GM18517 (cell line): ENCODE measurements at regions not wholly inside any gene's neighbourhood (a gene's known extent, or its start where the extent isn't known, plus 50 kb on each side); places are given as distances from the start of the nearest gene placed in this dataset.

Source experiments
- ATAC-seq: cut with Tn5 transposase; IDR thresholded peaks from one replicate; pipeline ENCODE4 v1.9.1; 2021; ENCODE audit warnings: mild to moderate bottlenecking, moderate library complexity; ENCODE audit not compliant: unreplicated experiment

DNA sequence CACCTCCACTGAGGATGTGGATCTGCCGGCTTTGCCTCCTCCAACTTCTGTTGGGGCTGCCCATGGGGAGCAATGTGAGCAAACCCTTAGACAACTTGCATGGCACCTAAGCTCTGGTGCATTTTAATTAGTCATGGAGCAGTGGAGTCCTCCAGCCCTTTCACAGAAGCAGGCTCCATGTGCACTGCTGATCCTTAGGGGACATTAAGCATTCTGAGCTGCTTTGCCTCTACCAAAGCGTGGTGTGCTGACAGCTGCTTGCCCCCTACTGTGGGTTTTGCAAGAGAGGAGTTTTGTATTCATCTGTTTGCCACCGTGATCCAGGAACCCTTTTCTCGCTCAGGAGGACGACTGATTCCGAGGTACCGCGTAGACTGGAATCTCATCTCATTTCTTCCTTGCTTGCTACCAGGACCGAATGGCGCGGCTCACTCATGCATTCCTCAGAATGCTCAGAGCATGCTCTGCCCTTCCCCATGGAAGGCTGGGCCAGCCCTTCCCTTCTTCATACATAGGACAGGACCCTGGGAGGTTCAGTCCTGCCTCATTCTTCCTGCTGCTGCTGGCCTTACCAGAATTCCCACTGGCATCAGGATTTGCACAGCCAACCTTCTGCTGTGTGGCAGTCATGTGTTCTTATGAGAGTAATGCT is 432.5 kb downstream of the GADD45G start:
- no peak for ATAC-seq

DNA sequence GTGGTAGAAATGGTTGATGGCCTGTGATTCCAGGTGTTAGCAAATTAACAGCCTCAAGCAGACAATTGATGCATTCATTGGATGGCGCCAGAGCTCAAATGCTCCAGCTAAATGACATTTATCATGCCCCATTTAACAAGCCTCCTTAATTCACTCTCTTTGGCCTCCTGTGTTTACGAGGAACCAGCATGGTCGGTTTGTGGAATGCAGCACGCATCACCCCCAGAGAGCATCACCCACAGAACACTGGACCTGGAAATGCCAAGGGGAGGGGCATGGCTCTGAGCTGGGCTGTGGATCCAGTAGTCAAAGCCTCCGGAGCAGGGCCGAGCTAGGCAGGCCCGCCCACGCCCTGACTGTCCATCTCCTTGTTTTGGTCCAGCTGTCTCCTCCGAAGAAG is 434.0 kb downstream of the GADD45G start:
- ATAC-seq, result no peak

DNA sequence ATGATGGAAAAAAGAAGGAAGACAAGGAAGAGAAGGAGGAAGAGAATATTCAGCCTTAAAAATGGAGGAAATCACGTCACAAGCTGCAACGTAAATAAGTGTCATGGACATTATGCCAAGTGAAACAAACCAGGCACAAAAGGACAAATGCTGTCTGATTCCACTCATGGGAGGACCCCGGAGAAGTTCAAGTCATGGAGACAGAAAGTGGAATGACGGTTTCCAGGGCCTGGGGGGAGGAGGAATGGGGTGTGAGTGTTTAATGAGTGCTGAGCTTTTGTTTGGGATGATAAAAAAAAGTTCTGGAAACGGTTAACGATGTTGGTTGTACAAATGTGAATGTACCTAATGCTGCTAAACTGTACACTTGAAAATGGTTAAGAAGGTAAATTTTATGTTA is 439.5 kb downstream of the GADD45G start:
- no peak for ATAC-seq

DNA sequence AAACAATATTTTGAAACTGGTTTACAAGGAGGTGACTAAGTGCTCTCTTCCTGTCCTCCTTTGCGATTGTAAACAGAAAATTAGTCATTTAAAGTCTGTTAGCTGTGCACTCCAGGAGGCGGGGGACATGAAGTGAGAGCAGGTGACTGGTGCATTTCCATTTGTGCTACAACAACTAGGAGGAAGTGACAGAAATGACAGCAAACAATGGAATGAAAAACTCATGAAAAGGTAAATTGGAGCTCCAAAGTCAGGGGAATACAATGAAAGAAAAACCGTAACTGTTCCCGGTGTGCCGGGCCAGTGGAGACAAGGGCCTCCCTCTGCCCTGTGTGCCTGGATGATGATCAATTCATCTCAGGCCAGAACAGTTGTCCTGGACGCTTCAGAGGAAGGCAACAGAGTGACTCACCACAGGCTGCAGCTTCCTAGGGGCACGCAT is 439.9 kb downstream of the GADD45G start:
- ATAC-seq, result no peak

DNA sequence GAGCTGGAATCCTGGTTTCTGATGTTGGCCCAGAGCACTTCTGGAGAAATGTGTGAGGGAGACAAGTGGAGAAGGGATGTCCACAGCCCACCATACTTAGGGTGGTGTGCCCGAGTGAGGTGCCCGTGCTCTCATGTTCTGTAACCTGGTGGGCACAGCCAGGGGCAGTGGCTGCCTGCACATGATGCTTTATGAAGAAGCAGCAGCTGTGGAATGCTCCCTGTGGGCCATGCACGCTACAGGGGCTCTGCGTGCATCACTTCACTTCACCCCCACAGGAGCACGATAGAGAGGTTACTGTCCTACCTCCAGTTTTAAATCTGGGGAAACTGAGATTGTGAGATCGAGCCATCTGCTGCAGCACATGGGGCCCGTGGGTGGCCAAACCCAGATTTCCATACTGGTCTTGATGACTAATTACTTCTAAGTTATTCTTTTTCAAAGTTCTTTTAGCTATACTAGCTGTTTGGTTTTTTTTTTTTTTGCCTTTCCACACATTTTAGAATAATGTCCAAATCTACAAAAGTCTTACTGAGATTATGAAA is 441.6 kb downstream of the GADD45G start:
- no peak for ATAC-seq

DNA sequence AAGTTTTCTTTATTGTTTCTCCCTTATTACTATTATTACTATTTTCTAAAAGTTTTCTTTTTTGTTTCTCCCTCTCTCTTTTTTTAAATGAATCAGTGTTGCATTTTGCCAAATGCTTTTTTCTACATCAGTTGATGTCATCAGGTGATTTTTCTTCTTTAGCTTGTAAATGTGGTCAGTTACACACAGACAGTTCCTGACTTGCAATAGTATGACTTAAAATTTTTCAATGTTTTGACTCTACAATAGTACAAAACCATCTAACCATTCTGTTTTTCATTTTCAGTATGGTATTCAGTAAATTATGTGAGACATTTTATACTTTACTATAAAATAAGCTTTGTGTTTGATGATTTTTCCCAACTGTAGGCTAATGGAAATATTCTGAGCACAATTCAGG is 443.0 kb downstream of the GADD45G start:
- ATAC-seq, result no peak

DNA sequence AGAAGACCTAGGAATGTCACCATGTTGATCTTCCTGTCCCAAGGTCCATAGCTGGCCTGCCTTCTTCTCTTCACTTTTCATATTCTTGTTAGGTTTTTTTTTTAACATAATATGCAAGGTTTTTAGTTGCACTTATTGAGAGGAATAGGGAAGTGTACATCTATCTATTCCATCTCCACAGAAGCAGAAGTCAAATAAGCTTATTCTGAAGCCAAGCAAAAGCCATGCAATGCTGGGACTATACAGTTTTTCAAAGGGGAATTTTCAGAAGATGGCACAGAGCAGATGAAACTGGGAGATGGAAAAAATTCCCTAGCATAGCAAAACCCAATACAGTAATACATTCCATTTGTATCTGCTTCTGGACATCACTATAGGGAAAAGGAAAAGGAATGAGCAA is 447.6 kb downstream of the GADD45G start:
- no peak for ATAC-seq

DNA sequence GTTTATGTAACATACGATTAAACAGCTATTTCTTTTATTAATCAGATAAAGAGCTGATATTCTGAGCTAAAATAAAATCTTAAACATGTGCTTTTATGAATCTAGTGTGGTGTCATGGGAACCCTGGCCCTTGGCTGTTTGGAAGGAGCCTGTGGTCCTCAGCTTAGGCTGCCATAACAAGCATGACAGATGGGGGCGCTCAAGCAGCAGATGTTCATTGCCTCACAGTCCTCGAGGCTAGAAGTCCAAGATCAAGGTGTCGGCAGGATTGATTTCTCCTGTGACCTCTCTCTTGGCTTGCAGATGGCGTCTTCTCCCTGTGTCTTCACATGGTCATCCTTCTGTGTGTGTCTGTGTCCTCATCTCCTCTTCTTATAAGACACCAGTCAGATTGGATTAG is 448.2 kb downstream of the GADD45G start:
- no peak for ATAC-seq

DNA sequence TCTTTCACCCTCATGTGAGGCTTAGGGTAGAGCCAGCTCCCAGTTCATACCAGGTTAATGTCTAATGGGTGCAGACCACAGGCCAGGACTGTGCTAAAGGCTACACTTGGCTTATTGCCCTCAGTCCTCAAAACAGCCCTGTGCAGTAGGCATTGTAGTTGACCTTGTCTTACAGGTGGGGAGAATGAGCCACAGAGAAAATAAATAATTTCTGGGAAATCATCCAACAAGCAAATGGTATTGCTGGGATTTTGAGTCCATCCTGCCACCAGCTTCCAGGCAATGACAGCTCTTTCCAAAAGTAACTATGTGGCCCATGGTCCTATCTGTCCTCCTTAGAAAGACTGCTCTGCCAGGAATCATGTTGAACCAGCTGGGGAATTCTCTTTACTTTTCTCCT is 450.0 kb downstream of the GADD45G start:
- ATAC-seq, result no peak

DNA sequence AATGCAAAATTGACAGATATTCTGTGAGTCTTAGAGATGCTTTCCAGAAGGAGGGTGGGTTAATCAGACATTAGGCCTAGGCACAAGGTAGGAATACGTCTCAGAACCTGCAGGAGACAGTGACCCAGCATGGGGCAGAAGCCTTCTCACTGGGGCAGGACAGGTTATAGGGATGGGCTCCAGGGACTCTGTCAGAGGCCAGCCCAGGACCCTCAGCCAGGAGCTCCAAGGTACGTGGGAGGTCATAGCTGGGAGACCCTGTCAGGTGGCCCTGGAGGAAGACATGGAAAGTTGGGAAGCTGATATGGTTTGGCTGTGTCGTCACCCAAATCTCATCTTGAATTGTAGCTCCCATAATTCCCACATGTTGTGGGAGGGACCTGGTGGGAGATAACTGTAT is 450.4 kb downstream of the GADD45G start:
- ATAC-seq, result no peak

DNA sequence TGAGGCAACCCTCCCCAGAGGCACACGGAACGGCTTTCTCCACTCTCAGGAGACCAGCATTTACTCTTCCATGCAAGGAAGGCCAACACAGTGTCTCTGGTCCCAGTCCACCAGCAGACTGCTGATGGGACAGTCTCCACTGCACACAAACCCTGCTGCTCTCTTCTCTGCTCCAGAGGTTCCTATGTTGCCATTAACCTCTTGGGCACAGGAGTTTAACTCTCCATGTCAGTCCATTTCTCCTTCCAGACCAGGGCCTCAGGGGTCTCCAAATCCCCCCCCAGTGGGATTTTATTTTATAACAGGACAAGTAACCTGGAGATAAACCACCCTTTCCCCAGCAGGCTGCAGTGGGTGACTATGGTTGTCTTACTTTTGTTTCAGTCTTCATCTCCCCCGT is 452.5 kb downstream of the GADD45G start:
- ATAC-seq, result no peak

DNA sequence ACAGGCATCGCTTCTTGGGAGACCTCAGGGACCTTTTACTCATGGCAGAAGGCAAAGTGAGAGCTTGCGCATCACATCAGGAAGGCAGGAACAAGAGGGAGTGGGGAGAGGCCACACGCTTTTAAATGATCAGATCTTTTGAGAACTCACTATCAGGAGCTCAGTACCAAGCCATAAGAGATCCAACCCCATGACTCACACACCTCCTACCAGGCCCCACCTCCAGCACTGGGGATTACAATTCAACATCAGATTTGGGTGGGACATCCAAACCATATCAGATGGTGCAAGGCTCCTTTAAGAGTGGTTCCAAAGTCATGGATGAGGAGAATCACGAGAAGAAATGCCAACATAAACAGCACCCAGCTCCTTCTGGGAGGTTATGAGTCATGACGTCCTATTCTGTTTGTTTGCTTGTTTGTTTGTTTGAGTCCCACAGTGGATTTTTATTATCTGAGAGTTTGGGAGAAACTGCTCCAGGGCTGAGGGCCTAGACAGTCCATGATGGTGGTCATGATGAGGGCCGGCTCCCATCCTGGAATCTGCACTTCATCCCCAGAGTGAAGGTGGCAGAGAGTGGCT is 453.5 kb downstream of the GADD45G start:
- no peak for ATAC-seq

DNA sequence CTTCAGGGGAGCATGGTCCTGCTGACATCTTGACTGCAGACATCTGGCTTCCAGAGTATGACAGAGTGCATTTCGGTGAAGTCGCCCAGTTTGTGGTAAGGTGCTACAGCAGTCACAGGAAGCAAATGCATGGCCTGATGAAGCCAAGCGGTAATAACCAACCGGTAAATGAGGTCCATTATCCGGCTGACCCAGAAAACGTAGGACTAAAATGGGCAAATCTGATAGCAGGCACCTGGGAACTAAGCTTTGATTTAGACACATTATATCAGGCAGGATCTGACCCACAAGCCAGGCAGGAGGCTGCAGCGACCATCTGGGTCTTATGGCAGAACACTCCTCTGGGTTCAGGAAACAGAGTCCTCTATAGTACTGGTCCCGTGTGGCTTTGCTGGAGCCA is 454.6 kb downstream of the GADD45G start:
- ATAC-seq, result no peak

DNA sequence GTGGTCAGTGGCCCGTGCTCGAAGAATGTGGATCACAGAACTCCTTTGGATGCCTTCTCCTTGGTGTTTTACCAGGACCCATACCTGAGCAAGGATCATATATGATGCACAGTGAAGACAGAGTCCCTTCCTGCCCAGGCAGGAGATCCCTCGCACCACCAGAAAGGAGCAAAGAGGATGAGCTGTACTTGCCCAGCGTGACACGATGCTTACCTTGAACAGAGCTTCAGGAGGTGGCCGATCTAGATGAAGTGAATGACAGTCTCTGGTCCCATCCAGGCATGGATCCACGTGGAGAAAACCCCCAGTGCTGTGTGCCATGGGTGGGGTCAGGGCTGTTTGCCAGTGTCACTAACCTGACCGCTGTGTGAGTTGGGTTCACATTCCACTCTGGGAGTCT is 455.4 kb downstream of the GADD45G start:
- ATAC-seq, result no peak

DNA sequence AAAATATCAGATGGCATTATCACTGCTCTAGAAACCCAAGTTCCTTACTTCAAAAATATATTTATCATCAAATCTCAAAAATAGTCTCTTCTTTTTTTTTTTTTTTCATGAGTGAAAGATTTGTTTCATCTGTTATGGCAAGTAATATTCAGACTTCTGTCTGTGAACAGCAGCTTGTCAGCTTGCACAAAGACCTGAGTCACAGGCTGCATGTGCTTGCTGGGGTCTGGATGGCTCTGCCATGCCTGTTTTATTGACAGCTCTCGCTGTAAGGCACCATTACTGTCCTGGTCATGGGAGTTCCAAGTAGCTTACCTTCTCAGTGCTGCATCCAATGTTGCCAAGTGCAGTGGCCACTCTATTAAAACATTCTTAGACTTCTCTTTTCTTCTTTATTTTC is 456.4 kb downstream of the GADD45G start:
- ATAC-seq, result no peak

DNA sequence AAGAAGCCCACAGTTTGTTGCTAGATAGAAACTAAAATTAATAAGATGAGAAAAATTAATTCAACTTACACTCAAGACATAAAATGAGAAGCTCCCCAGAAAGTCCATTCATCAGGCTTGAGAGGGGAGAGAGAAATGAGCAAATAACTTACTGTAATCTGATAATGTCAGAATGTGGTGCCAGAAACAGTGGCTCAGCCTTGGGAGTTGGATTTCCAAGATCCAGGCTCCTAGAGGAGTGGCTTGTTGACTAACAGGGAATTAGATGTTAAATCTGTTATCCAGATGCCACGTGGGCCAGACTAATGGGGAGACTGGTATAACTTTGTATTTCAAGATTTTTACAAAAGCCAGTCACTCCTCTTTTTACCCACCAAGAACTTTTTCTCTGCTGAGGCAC is 458.2 kb downstream of the GADD45G start:
- no peak for ATAC-seq

DNA sequence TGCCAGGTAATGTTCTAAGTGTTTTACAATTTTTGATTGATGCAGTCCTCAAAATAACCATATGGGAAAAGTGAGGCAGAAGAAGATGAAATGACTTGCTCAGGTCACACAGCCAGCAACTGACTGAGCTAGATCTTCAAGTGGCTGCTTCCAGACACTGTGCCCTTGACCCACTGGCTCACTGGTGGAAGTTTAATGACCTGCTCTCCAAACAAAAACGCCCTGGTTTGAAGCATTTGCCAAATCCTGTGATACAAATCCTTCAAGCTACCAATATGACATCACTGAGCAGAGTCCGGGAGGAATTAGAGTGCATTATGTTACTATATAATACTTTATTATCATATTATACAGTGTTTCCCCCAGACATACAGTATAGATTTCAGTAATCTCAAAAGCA is 459.4 kb downstream of the GADD45G start:
- ATAC-seq, result no peak

DNA sequence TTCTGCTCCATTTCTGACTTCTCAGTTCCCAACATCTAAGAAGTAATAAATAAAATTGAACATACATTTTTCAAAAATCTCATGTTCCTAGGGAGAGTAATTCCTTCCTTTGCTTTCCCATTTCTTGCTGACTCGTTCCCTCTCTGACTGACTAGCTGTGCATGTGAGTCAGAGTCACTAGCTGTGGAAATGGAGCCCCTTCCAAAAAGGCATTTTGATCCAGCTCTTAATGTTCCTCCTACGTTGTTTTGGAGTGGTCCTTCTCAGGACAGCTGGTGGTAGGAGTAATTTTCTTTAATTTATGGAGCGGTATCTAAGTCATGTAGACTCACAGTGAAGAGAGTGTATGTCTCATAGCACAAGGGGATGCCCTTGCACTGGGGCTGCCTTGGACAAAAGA is 460.2 kb downstream of the GADD45G start:
- no peak for ATAC-seq

DNA sequence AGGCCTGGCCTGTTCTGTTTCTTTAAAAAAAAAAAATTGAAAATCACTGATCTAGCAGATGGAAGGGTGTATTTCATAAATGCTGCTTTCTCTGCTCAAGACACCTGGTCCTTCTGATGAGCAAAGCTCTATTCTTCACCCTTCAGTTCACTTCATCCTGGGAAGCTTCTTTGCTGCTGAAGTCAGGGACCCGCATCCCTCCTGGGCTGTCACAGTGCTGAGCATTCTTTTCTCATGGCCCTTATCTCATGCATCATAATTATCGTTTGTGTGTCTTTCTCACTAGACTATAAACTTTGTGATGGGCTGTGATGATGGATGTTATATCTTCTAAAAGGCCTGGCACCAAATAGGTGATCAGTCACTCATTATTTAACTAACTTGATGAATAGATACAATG is 461.0 kb downstream of the GADD45G start:
- ATAC-seq, result no peak

DNA sequence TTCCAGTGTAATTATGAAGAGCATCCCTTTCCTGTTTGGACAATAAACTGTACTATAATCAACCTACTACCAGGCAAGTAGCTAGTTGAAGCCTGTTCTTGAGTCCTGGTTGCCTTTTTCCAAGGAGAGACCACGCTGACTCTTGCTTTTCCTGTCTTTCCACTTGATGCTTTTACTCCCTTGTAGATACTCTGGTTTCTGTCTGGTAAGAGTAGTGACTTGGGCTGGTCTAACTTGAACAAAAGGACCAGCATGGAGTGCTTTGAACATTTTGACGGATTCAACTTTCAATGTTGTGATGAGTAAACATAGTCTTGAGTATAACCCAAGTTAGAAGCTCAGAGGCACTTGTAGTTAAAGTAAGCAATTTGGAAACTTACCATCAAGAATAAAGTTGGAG is 464.3 kb downstream of the GADD45G start:
- ATAC-seq, result no peak

DNA sequence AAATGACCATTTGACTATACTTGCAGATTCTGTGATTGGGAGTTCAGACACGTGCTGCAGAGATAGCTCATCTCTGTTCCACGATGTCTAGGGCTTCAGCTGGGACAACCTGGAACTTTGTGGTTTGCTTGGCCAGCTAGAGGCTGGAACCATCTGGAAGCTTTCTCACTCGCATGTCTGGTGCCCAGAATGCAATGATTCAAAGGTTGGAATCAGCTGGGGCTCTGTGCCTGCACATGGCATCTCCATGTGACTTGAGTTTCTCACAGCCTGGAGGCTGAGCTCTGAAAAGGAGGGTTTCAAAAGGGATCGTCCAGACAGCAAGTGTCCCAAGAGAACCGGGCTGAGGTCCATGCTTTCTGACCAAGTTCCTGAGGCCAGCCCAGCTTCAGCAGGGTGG is 465.2 kb downstream of the GADD45G start:
- no peak for ATAC-seq

DNA sequence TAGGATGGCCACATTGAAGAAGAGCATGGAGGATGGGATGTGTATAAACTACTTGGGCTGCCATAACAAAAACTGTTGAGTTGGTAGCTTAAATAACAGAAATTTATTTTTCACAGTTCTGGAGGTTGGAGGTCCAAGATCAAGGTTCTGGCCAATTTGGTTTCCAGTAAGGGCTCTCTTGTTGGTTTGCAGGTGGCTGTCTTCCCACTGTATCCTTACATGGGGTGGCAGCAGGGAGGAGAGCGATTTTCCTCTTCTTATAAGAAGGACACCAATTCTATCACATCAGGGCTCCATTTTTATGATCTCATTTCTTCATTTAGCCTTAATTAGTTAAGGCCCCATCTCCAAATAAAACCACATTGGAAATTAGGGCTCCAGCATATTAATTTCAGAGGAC is 465.7 kb downstream of the GADD45G start:
- ATAC-seq, result no peak
